GM21529 (cell line): ENCODE measurements at regions not wholly inside any gene's neighbourhood (a gene's known extent, or its start where the extent isn't known, plus 50 kb on each side); places are given as distances from the start of the nearest gene placed in this dataset.

Source experiments
- ATAC-seq: cut with Tn5 transposase; IDR thresholded peaks from one replicate; pipeline ENCODE4 v1.9.1; 2021; ENCODE audit not compliant: unreplicated experiment

DNA sequence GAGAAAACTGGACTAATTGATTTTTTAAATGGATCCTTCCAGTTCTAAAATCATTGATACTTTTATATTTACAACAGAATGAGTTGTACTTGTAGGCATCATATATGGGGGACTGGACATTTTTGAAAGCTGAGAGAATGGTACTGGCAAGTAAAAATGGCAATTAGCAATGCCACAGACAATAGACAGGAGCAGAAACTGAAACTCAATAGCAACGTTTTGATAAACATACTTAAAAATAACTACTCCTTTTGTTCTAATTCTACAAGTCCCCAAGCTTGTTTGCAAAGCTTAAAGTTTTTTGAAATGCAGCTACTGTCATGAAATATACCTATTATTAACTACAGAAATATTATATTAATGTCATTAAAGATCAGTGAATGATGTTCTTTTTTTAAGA is 52.8 kb upstream of the FBXL7 start:
- no peak for ATAC-seq

DNA sequence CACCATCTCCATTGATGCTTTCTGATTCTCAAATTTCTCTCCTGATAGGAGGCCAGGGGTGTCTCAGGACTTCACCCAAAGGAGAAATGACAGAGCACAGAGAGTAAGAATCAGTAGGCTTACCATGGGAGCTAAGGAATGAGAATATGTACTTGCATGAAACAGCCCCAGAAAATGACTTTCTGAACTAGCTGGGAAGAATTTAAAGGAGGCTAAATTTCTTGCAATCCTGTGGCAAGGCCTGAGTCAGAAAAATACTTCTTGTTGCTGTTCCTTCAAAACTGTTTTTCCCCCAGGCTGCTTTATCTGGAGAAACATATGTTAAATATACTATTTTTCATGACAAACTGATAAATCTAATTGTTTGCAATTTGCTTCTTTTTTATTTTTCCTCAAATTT is 53.4 kb upstream of the FBXL7 start:
- no peak for ATAC-seq

GRCh38 chr5:15442193-15442570 is 57.8 kb upstream of the FBXL7 start:
- no peak for ATAC-seq

GRCh38 chr5:15441433-15442192 is 58.4 kb upstream of the FBXL7 start:
- ATAC-seq = no peak

GRCh38 chr5:15440434-15440833 is 59.5 kb upstream of the FBXL7 start:
- no peak for ATAC-seq

DNA sequence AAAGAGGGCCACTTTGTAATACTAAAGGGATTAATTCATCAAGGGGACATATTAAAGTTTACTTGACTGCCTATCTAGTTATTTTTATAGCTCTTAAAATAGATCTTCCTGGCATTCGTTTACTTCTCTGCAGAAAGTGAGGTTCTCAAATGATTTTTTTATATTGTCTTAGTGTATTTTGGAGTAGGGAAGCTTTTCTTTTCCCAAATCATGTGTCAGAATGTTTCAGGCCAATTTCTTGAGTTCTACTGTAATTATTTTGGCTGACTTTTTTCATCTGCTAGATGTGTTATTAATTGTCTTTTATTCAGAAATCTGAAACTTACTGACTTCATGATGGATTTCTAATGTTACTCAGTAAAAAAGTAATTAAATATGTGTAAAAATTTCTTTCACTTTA is 60.2 kb upstream of the FBXL7 start:
- no peak for ATAC-seq

- no peak for ATAC-seq
These were observed 66.3 kb upstream of the FBXL7 start for GRCh38 chr5:15433709-15434108.

DNA sequence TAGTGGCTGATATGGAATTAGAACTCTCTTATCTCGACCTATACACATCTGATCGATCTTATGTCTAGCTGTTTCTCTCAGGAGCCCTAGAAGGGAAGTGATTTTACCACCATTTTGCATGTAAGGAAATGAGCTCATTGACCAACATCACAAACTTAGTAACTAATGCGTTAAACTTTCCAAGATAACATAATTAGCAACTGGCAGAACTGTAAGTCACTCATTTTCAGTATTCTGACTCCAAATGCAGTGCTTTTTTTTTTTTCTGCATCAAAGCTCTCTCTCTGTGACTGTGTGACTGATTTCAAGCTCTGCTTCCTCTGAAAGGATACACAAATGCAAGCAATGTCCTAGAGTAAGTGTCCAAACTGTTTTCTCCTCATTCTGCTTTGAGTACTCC is 68.1 kb upstream of the FBXL7 start:
- no peak for ATAC-seq

DNA sequence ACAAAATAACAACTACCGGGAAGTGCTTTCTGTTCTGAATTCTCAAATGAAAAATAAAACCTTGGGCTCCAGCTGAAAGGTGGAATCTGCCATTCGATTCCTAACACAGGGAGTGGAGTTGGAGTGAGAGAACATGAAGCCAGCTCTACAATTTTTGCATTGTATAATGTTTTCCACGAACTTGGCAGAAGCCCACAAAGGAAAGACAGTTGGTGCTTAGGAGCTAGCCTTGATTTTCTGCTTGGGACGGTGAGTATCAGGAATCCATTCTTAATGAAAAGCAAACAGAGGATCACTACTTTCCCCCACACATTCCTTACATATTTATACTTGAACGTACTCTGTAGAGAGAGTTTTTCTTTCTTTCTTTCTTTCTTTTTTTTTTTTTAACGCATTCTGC is 74.2 kb upstream of the FBXL7 start:
- no peak for ATAC-seq

GRCh38 chr5:15424769-15425168 is 75.2 kb upstream of the FBXL7 start:
- no peak for ATAC-seq

- ATAC-seq = no peak
These were observed 78.0 kb upstream of the FBXL7 start for GRCh38 chr5:15421921-15422412.

DNA sequence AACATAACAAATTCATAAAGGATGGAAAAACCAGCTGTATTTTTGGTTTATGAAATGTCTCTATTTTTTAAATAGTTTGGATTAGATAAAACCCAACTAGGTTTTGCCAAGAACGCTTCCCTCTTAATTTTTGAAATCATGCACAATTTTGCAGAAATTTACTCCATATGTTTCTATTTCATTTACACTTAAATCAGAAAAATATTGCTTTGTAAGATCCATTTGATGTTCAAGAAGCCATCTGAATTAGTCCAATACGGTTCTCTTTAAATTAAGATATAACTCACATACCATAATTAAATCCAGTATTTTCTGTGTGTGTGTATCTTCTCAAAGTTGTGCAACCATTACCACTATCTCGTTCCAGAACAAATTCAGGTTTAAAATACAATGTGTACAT is 78.6 kb upstream of the FBXL7 start:
- ATAC-seq = no peak

- ATAC-seq = no peak
These were observed 79.8 kb upstream of the FBXL7 start for GRCh38 chr5:15420201-15420600.

DNA sequence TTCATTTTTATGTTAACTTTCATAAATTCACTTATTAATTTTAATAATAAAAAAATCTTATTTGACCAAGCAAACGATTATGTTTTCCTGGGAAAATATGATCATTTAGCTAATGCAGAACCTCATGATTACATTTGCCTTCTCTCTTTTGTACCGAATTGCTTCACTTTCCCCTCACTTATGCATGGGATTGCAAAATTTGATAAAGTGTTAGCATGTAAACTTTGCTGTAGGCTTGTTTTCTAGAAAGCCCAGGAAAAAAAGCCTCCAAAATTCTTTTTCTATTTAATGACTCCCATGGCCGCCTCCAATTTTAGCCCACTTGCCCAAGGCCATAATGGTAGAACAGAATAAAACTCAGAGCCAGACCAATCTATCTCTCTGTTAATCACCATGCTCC is 82.8 kb upstream of the FBXL7 start:
- no peak for ATAC-seq

GRCh38 chr5:15406478-15406877 is 93.5 kb upstream of the FBXL7 start:
- no peak for ATAC-seq

DNA sequence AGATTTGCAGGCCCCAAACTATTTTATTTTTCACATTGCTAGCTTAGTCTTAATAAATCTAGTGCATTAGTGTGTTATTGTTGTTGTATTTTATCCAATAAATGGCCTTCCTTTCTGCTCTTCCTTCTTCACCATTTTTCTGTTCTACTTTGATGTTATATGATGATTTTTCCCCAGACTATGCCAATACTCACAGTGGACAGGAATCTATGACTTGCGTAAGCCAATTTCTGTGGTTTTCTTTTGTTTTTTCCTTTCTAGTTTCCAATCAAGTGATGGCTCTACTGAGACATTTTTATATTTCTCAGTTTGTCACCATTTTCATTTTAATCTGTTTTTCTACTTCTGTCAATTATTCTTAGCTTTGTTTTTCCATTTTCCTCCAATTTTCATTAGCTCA is 106.8 kb upstream of the FBXL7 start:
- ATAC-seq = no peak

DNA sequence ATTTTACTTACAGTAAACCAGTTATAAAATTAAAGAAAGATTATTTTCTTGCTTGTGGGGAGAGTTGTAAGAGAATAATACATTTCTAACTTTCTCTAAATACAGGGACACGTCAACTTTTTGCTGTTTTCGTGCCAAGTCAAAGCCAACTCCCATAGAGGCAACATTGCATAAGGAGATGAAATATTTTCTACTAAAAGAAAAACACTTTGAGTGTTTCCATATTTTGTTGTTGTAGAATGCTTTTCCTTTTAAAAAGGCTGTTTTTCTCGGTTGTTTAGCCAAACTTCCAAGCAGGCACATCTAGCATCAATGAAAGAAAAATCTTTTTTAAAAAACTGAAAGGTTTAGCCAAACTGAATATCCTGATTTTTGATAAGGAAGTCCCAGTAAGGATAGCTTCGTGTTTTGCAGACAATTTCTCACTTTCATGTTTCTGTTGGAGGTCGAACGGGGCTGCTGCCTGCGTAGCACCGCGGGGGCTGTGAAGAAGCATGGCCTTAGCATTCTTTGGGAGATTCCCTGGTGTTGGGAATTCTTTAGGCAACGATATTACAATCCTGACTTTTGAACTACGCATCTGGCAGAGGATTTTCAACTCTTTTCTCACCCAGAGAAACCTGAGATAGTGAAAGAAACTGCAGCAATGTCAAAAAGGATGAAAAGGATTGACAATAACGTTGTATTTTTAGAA is 108.1 kb upstream of the FBXL7 start:
- ATAC-seq = no peak

DNA sequence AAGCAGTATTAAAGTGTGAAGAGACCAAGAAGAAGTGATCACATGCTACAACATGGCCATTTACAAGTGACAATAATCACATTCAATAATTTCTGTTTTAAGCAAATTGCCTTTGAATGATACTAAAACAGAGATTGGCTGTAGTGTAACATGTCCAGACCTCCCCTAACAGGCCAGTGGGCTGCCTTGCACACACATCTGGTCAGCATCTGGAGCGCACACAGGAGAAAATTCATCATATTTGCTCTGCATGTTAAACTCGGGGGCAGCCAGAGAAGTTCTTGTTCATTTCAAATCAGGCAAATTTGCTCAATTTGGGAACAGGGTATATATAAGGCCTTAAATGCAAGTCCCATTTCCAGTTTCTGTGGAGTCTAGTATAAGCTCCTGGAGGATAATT is 111.1 kb upstream of the FBXL7 start:
- ATAC-seq = no peak

GRCh38 chr5:15387931-15388524 is 112.0 kb upstream of the FBXL7 start:
- ATAC-seq = no peak

DNA sequence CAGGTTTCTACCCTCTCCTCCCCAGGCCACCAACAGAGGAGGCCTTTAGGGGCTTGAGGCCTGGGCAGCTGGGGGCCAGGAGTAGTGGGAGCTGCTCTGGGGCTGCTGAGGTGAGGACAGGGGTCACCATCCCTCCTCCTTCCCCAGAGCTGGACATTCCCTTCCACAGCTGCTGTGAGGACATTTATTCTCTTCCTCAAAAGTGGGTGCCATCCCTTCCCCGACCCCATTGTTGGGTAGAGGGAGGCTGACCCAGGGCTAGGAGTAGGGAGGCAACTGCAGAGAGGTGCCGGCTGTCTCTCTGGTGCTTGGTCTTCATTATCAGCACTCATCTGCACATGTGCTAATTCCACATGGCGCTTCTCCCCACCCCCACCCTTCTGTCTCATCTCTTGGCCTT is 113.9 kb upstream of the FBXL7 start:
- no peak for ATAC-seq

DNA sequence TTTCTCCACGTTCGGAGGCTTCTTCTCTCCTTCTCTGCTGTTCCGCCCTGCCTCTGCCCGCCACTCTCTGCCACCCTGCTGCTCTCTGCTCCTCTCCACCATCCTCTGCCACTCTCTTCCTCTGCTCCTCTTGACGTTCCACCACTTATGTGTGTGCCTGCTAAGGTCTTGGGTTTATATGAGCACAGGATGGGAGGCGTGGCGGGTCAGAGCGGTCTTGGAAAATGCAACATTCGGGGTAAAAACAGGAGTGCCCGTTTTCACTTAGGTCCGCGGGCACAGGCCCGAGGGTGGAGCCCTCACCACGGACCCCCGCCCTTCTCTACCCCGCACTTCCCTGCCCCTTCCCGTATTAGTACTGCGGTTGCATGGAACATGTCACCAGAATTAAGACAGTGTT is 114.4 kb upstream of the FBXL7 start:
- no peak for ATAC-seq

GRCh38 chr5:15385037-15385436 is 114.9 kb upstream of the FBXL7 start:
- ATAC-seq = no peak
